Hepatocyte (in vitro differentiated cells): ENCODE measurements at regions not wholly inside any gene's neighbourhood (a gene's known extent, or its start where the extent isn't known, plus 50 kb on each side); places are given as distances from the start of the nearest gene placed in this dataset.

Source experiments
- EZH2 ChIP-seq: fragments of 200-600 bp; sonication (generic); IDR thresholded peaks from 2 replicates; pipeline ENCODE4 v1.6.1; 2016; ENCODE audit warnings: antibody characterized with exemption, mild to moderate bottlenecking, borderline replicate concordance
- EZH2phosphoT487 ChIP-seq: fragments of 200-600 bp; sonication (generic); IDR thresholded peaks from one replicate; pipeline ENCODE4 v1.6.1; 2018; ENCODE audit warnings: antibody characterized with exemption, mild to moderate bottlenecking, low read depth, moderate library complexity; ENCODE audit not compliant: unreplicated experiment, severe bottlenecking
- TF ChIP-seq, protein P1 (sequence below): fragments of 200-600 bp; sonication (generic); IDR thresholded peaks from 2 replicates; pipeline ENCODE4 v1.5.1; 2016; ENCODE audit warnings: antibody characterized with exemption, mild to moderate bottlenecking; ENCODE audit not compliant: poor library complexity

DNA sequence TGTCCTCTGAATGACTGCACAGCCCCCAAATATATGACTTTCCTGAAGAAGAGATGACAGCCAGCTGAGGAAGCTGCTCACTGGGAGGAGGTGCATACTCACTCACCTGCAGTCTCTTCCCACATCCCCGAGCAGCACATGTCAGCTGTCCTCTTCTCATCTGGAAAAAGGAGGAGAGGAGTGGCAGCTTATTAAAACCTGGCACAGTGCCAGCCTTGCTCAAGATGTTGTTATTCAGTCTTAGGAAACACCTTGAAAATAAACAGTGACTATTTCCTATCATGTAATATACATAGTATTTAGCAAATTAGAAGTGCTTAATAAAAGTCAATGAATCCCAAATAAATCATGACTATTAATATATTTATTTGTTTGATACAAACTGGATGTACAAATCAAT lies 232.9 kb downstream of the EPM2A start:
- TF ChIP-seq, protein P1, sequence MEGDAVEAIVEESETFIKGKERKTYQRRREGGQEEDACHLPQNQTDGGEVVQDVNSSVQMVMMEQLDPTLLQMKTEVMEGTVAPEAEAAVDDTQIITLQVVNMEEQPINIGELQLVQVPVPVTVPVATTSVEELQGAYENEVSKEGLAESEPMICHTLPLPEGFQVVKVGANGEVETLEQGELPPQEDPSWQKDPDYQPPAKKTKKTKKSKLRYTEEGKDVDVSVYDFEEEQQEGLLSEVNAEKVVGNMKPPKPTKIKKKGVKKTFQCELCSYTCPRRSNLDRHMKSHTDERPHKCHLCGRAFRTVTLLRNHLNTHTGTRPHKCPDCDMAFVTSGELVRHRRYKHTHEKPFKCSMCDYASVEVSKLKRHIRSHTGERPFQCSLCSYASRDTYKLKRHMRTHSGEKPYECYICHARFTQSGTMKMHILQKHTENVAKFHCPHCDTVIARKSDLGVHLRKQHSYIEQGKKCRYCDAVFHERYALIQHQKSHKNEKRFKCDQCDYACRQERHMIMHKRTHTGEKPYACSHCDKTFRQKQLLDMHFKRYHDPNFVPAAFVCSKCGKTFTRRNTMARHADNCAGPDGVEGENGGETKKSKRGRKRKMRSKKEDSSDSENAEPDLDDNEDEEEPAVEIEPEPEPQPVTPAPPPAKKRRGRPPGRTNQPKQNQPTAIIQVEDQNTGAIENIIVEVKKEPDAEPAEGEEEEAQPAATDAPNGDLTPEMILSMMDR: no peak
- TF ChIP-seq EZH2 (no peak), EZH2phosphoT487 (no peak)
